HepG2 (cell line): ENCODE measurements at regions not wholly inside any gene's neighbourhood (a gene's known extent, or its start where the extent isn't known, plus 50 kb on each side); places are given as distances from the start of the nearest gene placed in this dataset.

ENCODE experiments used
- ATAC-seq: fragments of 200-7000 bp; cut with Tn5 transposase; 3 replicates; pipeline ENCODE4 v1.9.1; 2020; ENCODE audit warnings: mild to moderate bottlenecking, moderate library complexity
- BruUV-seq: library from RNA; stranded (reverse); fragments of 400-500 nt; replicated peaks from 2 replicates; lab custom pipeline; 2021; lab: Mats Ljungman, UMichigan
- CTCF ChIA-PET: fragments of 300-600 bp; formaldehyde crosslinking; extraction: SDS; loops from one replicate; lab custom pipeline; 2021; ENCODE audit warnings: low total read pairs, inconsistent platforms, low intra/inter-chr PET ratio; lab: Yijun Ruan, JAX
- POLR2A ChIA-PET: fragments of 350-600 bp; sonication (Branson Sonifier 250); formaldehyde crosslinking; loops from one replicate; lab custom pipeline; 2020; ENCODE audit warnings: antibody characterized with exemption, inconsistent platforms; lab: Yijun Ruan, JAX
- DNase-seq: peaks from one replicate; pipeline ENCODE4 v3.0.0-alpha.2; 2015; ENCODE audit warnings: low spot score
- FAIRE-seq: peaks from 3 replicates; lab custom pipeline; 2011; peaks lifted over from hg19 to GRCh38; lab: Jason Lieb, UNC
- H2AFZ ChIP-seq: one replicate; pipeline ENCODE4 v1.6.1; 2011; ENCODE audit warnings: low read length, inconsistent platforms
- H3K27ac ChIP-seq: fragments of 300-600 bp; 3 replicates; pipeline ENCODE4 v1.8.0; 2011; ENCODE audit warnings: mixed run types, mild to moderate bottlenecking, mixed read lengths, low read length, inconsistent platforms; ENCODE audit not compliant: insufficient read depth; ENCODE audit errors: extremely low read length
- H3K27me3 ChIP-seq, 2 experiments: fragments of 200-600 bp in 1 of 2; 2 replicates in 1 of 2; 3 replicates in 1 of 2; pipeline versions ENCODE4 v1.6.0 to v1.8.0; 2011; ENCODE audit warnings: low read length in 2 of 2, mild to moderate bottlenecking in 2 of 2, moderate library complexity in 2 of 2, inconsistent platforms in 1 of 2; ENCODE audit not compliant: insufficient read depth in 2 of 2, control insufficient read depth in 1 of 2
- H3K36me3 ChIP-seq, 2 experiments: fragments of 200-600 bp in 1 of 2; replicated peaks in 1 of 2; 2 replicates in 1 of 2; 3 replicates in 1 of 2; pipeline versions ENCODE4 v1.5.1 to v1.8.0; 2011; ENCODE audit warnings: low read length in 2 of 2, inconsistent platforms in 1 of 2; ENCODE audit not compliant: insufficient read depth in 2 of 2, control insufficient read depth in 1 of 2
- H3K4me1 ChIP-seq: 2 replicates; pipeline ENCODE4 v1.5.1; 2012; ENCODE audit warnings: low read length, inconsistent platforms; ENCODE audit not compliant: insufficient read depth
- H3K4me2 ChIP-seq: 2 replicates; pipeline ENCODE4 v1.6.0; 2011; ENCODE audit warnings: low read depth, low read length, inconsistent platforms
- H3K4me3 ChIP-seq, 3 experiments: fragments of 200-600 bp in 1 of 3; sonication (generic), shearing (Covaris generic) in 1 of 3; replicated peaks in 1 of 3; 2 replicates each; pipeline ENCODE4 v1.5.1; 2011 to 2016; ENCODE audit warnings: low read length in 3 of 3, inconsistent platforms in 2 of 3, low read depth in 2 of 3, mild to moderate bottlenecking in 2 of 3, control low read depth in 1 of 3, mixed read lengths in 1 of 3; ENCODE audit not compliant: insufficient read depth in 1 of 3
- H3K79me2 ChIP-seq: one replicate; pipeline ENCODE4 v1.6.1; 2011; ENCODE audit warnings: low read length, inconsistent platforms; ENCODE audit not compliant: insufficient read depth
- H3K9ac ChIP-seq: 2 replicates; pipeline ENCODE4 v1.6.0; 2011; ENCODE audit warnings: mild to moderate bottlenecking, low read depth, low read length, inconsistent platforms; ENCODE audit not compliant: insufficient read depth
- H3K9me3 ChIP-seq: 2 replicates; pipeline ENCODE4 v1.5.1; 2012; ENCODE audit warnings: mild to moderate bottlenecking, low read length
- H4K20me1 ChIP-seq: 2 replicates; pipeline ENCODE4 v1.6.0; 2011; ENCODE audit warnings: inconsistent platforms, mild to moderate bottlenecking, low read length, moderate library complexity; ENCODE audit not compliant: insufficient read depth
- HDAC1 ChIP-seq: sonication (generic); formaldehyde crosslinking; IDR thresholded peaks from 2 replicates; pipeline ENCODE4 v1.5.1; 2020; ENCODE audit warnings: mild to moderate bottlenecking, missing genetic modification reagents
- KMT2B ChIP-seq: IDR thresholded peaks from 2 replicates; pipeline ENCODE4 v1.6.1; 2016; ENCODE audit warnings: missing genetic modification reagents, missing compliant biosample characterization
- MEIS1 ChIP-seq: sonication (generic); formaldehyde crosslinking; IDR thresholded peaks from 2 replicates; pipeline ENCODE4 v1.9.0; 2021; ENCODE audit warnings: mild to moderate bottlenecking, missing genetic modification reagents, moderate library complexity, borderline replicate concordance
- MTA3 ChIP-seq: sonication (generic); formaldehyde crosslinking; IDR thresholded peaks from 2 replicates; pipeline ENCODE4 v1.4.0; 2020; ENCODE audit warnings: missing genetic modification reagents
- RBM22 ChIP-seq: fragments of 200-400 bp; formaldehyde crosslinking; optimal IDR thresholded peaks from 2 replicates; pipeline ENCODE3; 2017; ENCODE audit warnings: mild to moderate bottlenecking, low read length, moderate library complexity
- TBX3 ChIP-seq: fragments of 450-650 bp; IDR thresholded peaks from 2 replicates; pipeline ENCODE4 v1.6.1; 2017; ENCODE audit warnings: antibody characterized with exemption, mild to moderate bottlenecking, inconsistent platforms, borderline replicate concordance
- ZNF234 ChIP-seq: sonication (generic); formaldehyde crosslinking; conservative IDR thresholded peaks from 2 replicates; pipeline ENCODE4 v1.5.1; 2020; ENCODE audit warnings: mild to moderate bottlenecking, missing genetic modification reagents
- ZNF264 ChIP-seq: sonication (generic); formaldehyde crosslinking; IDR thresholded peaks from 2 replicates; pipeline ENCODE4 v1.4.0; 2020; ENCODE audit warnings: missing genetic modification reagents
- ZNF329 ChIP-seq: sonication (generic); formaldehyde crosslinking; IDR thresholded peaks from 2 replicates; pipeline ENCODE4 v1.9.0; 2021; ENCODE audit warnings: low read depth, mild to moderate bottlenecking, missing genetic modification reagents
- ZNF563 ChIP-seq: sonication (generic); formaldehyde crosslinking; IDR thresholded peaks from 2 replicates; pipeline ENCODE4 v1.8.0; 2022; ENCODE audit warnings: mild to moderate bottlenecking, moderate library complexity, missing genetic modification reagents
- ZNF574 ChIP-seq: sonication (generic); formaldehyde crosslinking; IDR thresholded peaks from 2 replicates; pipeline ENCODE4 v1.4.0; 2020; ENCODE audit warnings: missing genetic modification reagents
- ZNF616 ChIP-seq: sonication (generic); formaldehyde crosslinking; IDR thresholded peaks from 2 replicates; pipeline ENCODE4 v1.5.0; 2020; ENCODE audit warnings: low read depth, mild to moderate bottlenecking, missing genetic modification reagents
- ZNF740 ChIP-seq: sonication (generic); formaldehyde crosslinking; IDR thresholded peaks from 2 replicates; pipeline ENCODE4 v1.4.0; 2020; ENCODE audit warnings: missing genetic modification reagents
- ZNF746 ChIP-seq: sonication (generic); formaldehyde crosslinking; IDR thresholded peaks from 2 replicates; pipeline ENCODE4 v1.8.0; 2022; ENCODE audit warnings: mild to moderate bottlenecking, missing genetic modification reagents
- WGBS: methylation state at CpG from one replicate; pipeline ENCODE4 v1.1.6; 2017; ENCODE audit warnings: low lambda C conversion rate; 5-methylcytosine and 5-hydroxymethylcytosine counted together
- in situ Hi-C: cut with HindIII; loops from 2 replicates; pipeline ENCODE4 v1.10.0; 2017; ENCODE audit warnings: low pct_unique_long_range_greater_than_20kb; ENCODE audit not compliant: extremely low pct_ligation_motif_present
- intact Hi-C: fragments of 100-400 bp; cut with micrococcal nuclease; formaldehyde crosslinking; loops from one replicate; pipeline ENCODE4 v1.10.0; 2022; ENCODE audit not compliant: unreplicated experiment
- TF ChIP-seq, protein P1 (sequence below): sonication (generic); formaldehyde crosslinking; IDR thresholded peaks from 2 replicates; pipeline ENCODE4 v1.9.0; 2021; ENCODE audit warnings: missing genetic modification reagents, mild to moderate bottlenecking, borderline replicate concordance
- TF ChIP-seq, protein P2 (sequence below): sonication (generic); formaldehyde crosslinking; IDR thresholded peaks from 2 replicates; pipeline ENCODE4 v1.8.0; 2022; ENCODE audit warnings: missing genetic modification reagents, low read depth, mild to moderate bottlenecking, borderline replicate concordance

DNA sequence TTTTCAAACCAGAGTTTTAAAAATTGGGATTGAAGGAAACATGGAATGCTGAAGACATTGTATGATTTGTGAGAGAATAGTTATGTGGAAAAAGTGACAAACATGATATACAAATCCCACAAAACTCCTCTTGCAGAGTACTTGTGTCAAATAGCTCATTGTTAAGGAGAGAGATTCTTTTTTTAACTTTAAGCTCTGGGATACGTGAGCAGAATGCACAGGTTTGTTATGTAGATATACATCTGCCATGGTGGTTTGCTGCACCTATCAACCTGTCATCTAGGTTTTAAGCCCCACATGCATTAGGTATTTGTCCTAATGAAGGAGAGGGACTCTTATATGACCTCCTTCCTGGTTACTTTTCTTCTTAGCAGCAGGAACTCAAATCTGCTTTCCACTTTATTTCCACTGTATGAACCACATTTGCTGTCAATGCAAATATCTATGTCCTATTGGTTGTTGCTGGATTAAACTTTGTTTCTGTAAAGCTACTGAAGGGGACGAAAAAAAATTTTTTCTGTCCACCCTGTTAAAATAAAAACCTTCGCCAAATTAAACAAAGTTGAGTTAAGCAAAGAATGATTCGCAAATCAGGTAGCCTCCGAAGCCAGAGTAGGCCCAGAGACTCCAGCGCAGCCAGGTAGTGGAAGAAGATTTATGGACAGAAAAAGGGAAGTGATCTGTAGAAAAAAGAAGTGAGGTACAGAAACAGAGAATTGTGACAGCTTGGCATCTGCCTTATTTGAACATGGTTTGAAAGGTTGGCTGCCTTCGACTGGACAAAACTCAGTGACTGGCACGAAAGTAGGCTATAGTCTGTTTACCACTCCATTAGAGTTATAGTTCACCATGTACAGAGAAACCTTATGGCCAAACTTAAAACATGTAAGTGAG, 430.1 kb upstream of the CHST9 start:
- no peak overlapping the region for H3K4me3 ChIP-seq
- H3K4me2 ChIP-seq: no peak overlapping the region
- H3K36me3 ChIP-seq: no peaks in the 10 kb centered on the region
- no peak overlapping the region for H2AFZ ChIP-seq
- H3K27me3 ChIP-seq: no peaks in the 10 kb centered on the region
- H4K20me1 ChIP-seq: no peaks in the 10 kb centered on the region
- WGBS: 48% methylated on average over 8 of the region's 8 CpGs
- H3K79me2 ChIP-seq: no peaks in the 10 kb centered on the region
- DNase-seq (no peak), ATAC-seq (no peak), FAIRE-seq (no peak)
- intact Hi-C loops (no loop called here), in situ Hi-C loops (loop anchor here (25.0 kb wide), 1 partner anchor 572 kb away; the partner anchor contains the start of gene CDH2)
- no peaks in the 10 kb centered on the region for H3K9me3 ChIP-seq
- ChIA-PET POLR2A (no interaction called here), CTCF (no interaction called here)
- no peak overlapping the region for H3K9ac ChIP-seq
- BruUV-seq: no TSS peak
- TF ChIP-seq ZNF746 (CRISPR knock-in tag): no peak
- TF ChIP-seq ZNF234 (CRISPR knock-in tag): no peak
- TF ChIP-seq, protein P1, sequence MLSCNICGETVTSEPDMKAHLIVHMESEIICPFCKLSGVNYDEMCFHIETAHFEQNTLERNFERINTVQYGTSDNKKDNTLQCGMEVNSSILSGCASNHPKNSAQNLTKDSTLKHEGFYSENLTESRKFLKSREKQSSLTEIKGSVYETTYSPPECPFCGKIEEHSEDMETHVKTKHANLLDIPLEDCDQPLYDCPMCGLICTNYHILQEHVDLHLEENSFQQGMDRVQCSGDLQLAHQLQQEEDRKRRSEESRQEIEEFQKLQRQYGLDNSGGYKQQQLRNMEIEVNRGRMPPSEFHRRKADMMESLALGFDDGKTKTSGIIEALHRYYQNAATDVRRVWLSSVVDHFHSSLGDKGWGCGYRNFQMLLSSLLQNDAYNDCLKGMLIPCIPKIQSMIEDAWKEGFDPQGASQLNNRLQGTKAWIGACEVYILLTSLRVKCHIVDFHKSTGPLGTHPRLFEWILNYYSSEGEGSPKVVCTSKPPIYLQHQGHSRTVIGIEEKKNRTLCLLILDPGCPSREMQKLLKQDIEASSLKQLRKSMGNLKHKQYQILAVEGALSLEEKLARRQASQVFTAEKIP (CRISPR knock-in tag): no peak
- TF ChIP-seq RBM22: no peak
- no peak for TF ChIP-seq HDAC1 (CRISPR knock-in tag)
- TF ChIP-seq, protein P2, sequence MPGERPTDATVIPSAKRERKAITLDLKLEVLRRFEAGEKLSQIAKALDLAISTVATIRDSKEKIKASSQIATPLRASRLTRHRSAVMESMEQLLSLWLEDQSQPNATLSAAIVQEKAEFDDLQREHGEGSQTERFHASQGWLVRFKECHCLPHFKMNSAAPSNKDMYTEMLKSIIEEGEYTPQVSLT: no peak
- TF ChIP-seq ZNF563 (CRISPR knock-in tag): no peak
- TF ChIP-seq ZNF329 (CRISPR knock-in tag): no peak
- TF ChIP-seq ZNF740 (CRISPR knock-in tag): no peak
- no peak for TF ChIP-seq ZNF574 (CRISPR knock-in tag)
- TF ChIP-seq MTA3 (CRISPR knock-in tag): no peak
- TF ChIP-seq ZNF616 (CRISPR knock-in tag): no peak
- no peak for TF ChIP-seq MEIS1 (CRISPR knock-in tag)
- no peak for TF ChIP-seq TBX3
- no peak for TF ChIP-seq ZNF264 (CRISPR knock-in tag)
- TF ChIP-seq KMT2B: no peak
- TF ChIP-seq, all 625 proteins: peak for 0
- Histone ChIP-seq H3K27ac (no peak overlapping the region), H3K4me1 (no peaks in the 10 kb centered on the region)
